HCT116 (cell line): ENCODE measurements at regions not wholly inside any gene's neighbourhood (a gene's known extent, or its start where the extent isn't known, plus 50 kb on each side); places are given as distances from the start of the nearest gene placed in this dataset.

ENCODE experiments used
- CTCF ChIP-seq, 3 experiments: fragments of 200-600 bp in 1 of 3; sonication (generic) in 1 of 3; IDR thresholded peaks in 2 of 3; conservative IDR thresholded peaks in 1 of 3; 2 replicates each; pipeline ENCODE4 v1.5.1; 2012 to 2017; ENCODE audit warnings: low read depth in 2 of 3, low read length in 2 of 3, antibody characterized with exemption in 1 of 3, borderline replicate concordance in 1 of 3, control low read depth in 1 of 3, mild to moderate bottlenecking in 1 of 3, mixed read lengths in 1 of 3, mixed run types in 1 of 3, moderate library complexity in 1 of 3; ENCODE audit not compliant: insufficient read depth in 1 of 3
- RAD21 ChIP-seq: IDR thresholded peaks from 2 replicates; pipeline ENCODE4 v1.6.1; 2012; ENCODE audit warnings: low read depth, mild to moderate bottlenecking
- YY1 ChIP-seq: IDR thresholded peaks from 2 replicates; pipeline ENCODE4 v1.6.1; 2011; ENCODE audit warnings: low read length, low read depth, moderate library complexity, mild to moderate bottlenecking; ENCODE audit not compliant: insufficient replicate concordance; ENCODE audit errors: extremely low read depth
- TF ChIP-seq, protein P1 (sequence below): IDR thresholded peaks from 2 replicates; pipeline ENCODE4 v1.6.1; 2012
- TF ChIP-seq, protein P2 (sequence below): IDR thresholded peaks from 2 replicates; pipeline ENCODE4 v1.6.1; 2011; ENCODE audit warnings: mild to moderate bottlenecking, low read length, moderate library complexity; ENCODE audit not compliant: insufficient replicate concordance; ENCODE audit errors: extremely low read depth

DNA sequence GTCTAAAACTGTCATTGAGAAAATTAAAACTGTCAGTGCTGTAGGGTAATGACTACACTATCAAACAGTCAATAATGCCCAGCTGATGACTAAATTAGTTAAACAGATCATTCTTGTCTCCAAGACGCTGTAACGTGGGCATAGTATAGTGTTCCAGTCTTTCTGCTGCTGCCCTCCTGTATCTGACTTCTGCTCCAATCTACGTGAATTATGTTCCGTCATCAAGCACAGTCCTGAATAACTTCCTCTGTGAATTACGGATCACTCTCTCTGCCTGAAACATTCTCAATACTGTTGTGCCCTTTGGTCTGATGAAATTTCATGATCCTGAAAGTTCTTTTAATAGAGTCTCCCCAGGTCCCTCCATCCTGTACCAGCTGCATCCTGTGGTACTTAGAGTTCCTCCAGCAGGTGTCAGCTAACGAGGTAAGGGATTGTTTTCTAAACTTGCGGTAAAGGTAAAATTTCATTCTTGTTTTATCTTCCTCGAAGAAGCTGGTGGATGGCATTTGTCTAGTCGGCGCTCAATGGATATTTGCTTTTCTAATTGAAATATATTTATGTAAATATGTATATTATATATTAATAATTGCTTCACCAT lies 393.5 kb upstream of the ADARB2 start:
- no peak for TF ChIP-seq YY1
- TF ChIP-seq RAD21 = no peak
- TF ChIP-seq, protein P1, sequence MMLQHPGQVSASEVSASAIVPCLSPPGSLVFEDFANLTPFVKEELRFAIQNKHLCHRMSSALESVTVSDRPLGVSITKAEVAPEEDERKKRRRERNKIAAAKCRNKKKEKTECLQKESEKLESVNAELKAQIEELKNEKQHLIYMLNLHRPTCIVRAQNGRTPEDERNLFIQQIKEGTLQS = no peak
- no peak for TF ChIP-seq CTCF (IDR thresholded peaks at IDR 0.05 in 2 of 3, conservative IDR thresholded peaks at IDR 0.05 in 1 of 3; ENCODE audit: borderline replicate concordance in 1 of 3, insufficient read depth in 1 of 3, low read depth in 2 of 3, low read length in 2 of 3)
- TF ChIP-seq, protein P2, sequence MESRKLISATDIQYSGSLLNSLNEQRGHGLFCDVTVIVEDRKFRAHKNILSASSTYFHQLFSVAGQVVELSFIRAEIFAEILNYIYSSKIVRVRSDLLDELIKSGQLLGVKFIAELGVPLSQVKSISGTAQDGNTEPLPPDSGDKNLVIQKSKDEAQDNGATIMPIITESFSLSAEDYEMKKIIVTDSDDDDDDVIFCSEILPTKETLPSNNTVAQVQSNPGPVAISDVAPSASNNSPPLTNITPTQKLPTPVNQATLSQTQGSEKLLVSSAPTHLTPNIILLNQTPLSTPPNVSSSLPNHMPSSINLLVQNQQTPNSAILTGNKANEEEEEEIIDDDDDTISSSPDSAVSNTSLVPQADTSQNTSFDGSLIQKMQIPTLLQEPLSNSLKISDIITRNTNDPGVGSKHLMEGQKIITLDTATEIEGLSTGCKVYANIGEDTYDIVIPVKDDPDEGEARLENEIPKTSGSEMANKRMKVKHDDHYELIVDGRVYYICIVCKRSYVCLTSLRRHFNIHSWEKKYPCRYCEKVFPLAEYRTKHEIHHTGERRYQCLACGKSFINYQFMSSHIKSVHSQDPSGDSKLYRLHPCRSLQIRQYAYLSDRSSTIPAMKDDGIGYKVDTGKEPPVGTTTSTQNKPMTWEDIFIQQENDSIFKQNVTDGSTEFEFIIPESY = no peak
